BE2C (cell line): ENCODE measurements at regions not wholly inside any gene's neighbourhood (a gene's known extent, or its start where the extent isn't known, plus 50 kb on each side); places are given as distances from the start of the nearest gene placed in this dataset.

Experiments used
- DNase-seq: peaks from one replicate; pipeline ENCODE4 v3.0.0-alpha.2; 2020
- H3K27me3 ChIP-seq: fragments of 250-450 bp; sonication (Bioruptor Pico); 2 replicates; pipeline ENCODE4 v1.5.1; 2020; ENCODE audit warnings: mild to moderate bottlenecking
- H3K36me3 ChIP-seq: fragments of 250-450 bp; sonication (Bioruptor Pico); 2 replicates; pipeline ENCODE4 v1.5.1; 2020; ENCODE audit warnings: mild to moderate bottlenecking
- H3K4me1 ChIP-seq: fragments of 250-450 bp; sonication (Bioruptor Pico); 2 replicates; pipeline ENCODE4 v1.5.1; 2020
- H3K4me3 ChIP-seq: 2 replicates; pipeline ENCODE4 v1.5.1; 2011; ENCODE audit warnings: low read depth, low read length
- H3K9me3 ChIP-seq: fragments of 250-450 bp; sonication (Bioruptor Pico); 2 replicates; pipeline ENCODE4 v1.5.1; 2020
- CTCF ChIP-seq: IDR thresholded peaks from 2 replicates; pipeline ENCODE4 v1.5.1; 2012; ENCODE audit warnings: mild to moderate bottlenecking, low read depth, low read length

GRCh38 chr12:112575559-112576067 lies 156.9 kb downstream of the PTPN11 start:
- Histone ChIP-seq H3K4me3 (no peak overlapping the region), H3K36me3 (no peaks in the 10 kb centered on the region), H3K9me3 (no peaks in the 10 kb centered on the region), H3K27me3 (no peaks in the 10 kb centered on the region), H3K4me1 (no peaks in the 10 kb centered on the region)
- DNase-seq = no peak
- TF ChIP-seq CTCF = no peak

GRCh38 chr12:112577473-112578329 lies 159.0 kb downstream of the PTPN11 start:
- H3K27me3 ChIP-seq = no peaks in the 10 kb centered on the region
- no peak for DNase-seq
- no peaks in the 10 kb centered on the region for H3K36me3 ChIP-seq
- no peaks in the 10 kb centered on the region for H3K4me1 ChIP-seq
- H3K9me3 ChIP-seq = no peaks in the 10 kb centered on the region
- H3K4me3 ChIP-seq = no peak overlapping the region
- TF ChIP-seq CTCF = no peak

GRCh38 chr12:112584266-112584722 lies 165.5 kb downstream of the PTPN11 start:
- no peak for TF ChIP-seq CTCF
- DNase-seq = peak; percentile 53
- Histone ChIP-seq H3K27me3 (no peaks in the 10 kb centered on the region), H3K36me3 (no peaks in the 10 kb centered on the region), H3K4me1 (no peaks in the 10 kb centered on the region), H3K9me3 (no peaks in the 10 kb centered on the region), H3K4me3 (no peak overlapping the region)

GRCh38 chr12:112586148-112586783 lies 167.5 kb downstream of the PTPN11 start:
- Histone ChIP-seq H3K4me3 (no peak overlapping the region), H3K9me3 (no peaks in the 10 kb centered on the region), H3K36me3 (no peaks in the 10 kb centered on the region), H3K4me1 (no peaks in the 10 kb centered on the region), H3K27me3 (no peaks in the 10 kb centered on the region)
- TF ChIP-seq CTCF = no peak
- DNase-seq = no peak

DNA sequence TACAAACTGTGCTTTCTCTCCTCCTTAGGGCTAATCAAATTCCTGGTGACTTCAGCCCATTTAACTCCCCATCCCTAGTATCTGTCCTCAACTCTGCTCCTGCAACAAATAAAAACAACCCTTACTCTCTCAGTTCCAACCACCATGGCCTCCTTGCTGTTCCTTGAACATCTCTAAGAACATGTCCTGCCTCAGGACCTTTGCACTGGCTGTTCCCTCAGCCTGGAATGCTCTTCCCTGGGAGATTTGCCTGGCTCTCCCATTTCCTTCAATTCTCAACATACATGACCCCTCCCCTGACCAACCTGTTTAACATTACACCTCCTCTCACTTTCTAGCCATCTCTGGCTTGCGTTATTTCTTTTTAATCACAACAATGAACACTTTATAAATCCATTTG lies 170.5 kb downstream of the PTPN11 start:
- DNase-seq = no peak
- TF ChIP-seq CTCF = no peak
- Histone ChIP-seq H3K27me3 (no peaks in the 10 kb centered on the region), H3K36me3 (no peaks in the 10 kb centered on the region), H3K4me3 (no peak overlapping the region), H3K9me3 (no peaks in the 10 kb centered on the region), H3K4me1 (no peaks in the 10 kb centered on the region)

- no peaks in the 10 kb centered on the region for H3K27me3 ChIP-seq
Measured at GRCh38 chr12:112590281-112590680, 171.5 kb downstream of the PTPN11 start.

More at GRCh38 chr12:112590281-112590680, 171.5 kb downstream of the PTPN11 start:
- Histone ChIP-seq H3K4me1 (no peaks in the 10 kb centered on the region), H3K36me3 (no peaks in the 10 kb centered on the region), H3K4me3 (no peak overlapping the region), H3K9me3 (no peaks in the 10 kb centered on the region)
- no peak for DNase-seq
- no peak for TF ChIP-seq CTCF
